DOHH2 (cell line): ENCODE measurements at regions not wholly inside any gene's neighbourhood (a gene's known extent, or its start where the extent isn't known, plus 50 kb on each side); places are given as distances from the start of the nearest gene placed in this dataset.

Source experiments
- H3F3A ChIP-seq: fragments of 200-600 bp; sonication (generic), shearing (Covaris generic); 2 replicates; pipeline ENCODE4 v1.6.0; 2016; ENCODE audit warnings: antibody characterized with exemption, mild to moderate bottlenecking; ENCODE audit not compliant: control insufficient read depth, insufficient read depth
- H3K27ac ChIP-seq: fragments of 200-600 bp; sonication (generic); 2 replicates; pipeline ENCODE4 v1.5.1; 2014; ENCODE audit warnings: low read depth, mild to moderate bottlenecking, low read length, moderate library complexity
- H3K27me3 ChIP-seq: fragments of 200-600 bp; sonication (generic); 2 replicates; pipeline ENCODE4 v1.6.1; 2014; ENCODE audit warnings: mild to moderate bottlenecking, low read length, mixed read lengths; ENCODE audit not compliant: control insufficient read depth
- H3K36me3 ChIP-seq: fragments of 200-600 bp; sonication (generic); 2 replicates; pipeline ENCODE4 v1.6.1; 2014; ENCODE audit warnings: mild to moderate bottlenecking, low read length, moderate library complexity, mixed read lengths; ENCODE audit not compliant: control insufficient read depth
- H3K4me1 ChIP-seq: fragments of 200-600 bp; sonication (generic); 2 replicates; pipeline ENCODE4 v1.6.1; 2014; ENCODE audit warnings: mild to moderate bottlenecking, low read length, mixed read lengths; ENCODE audit not compliant: control insufficient read depth
- H3K4me2 ChIP-seq: fragments of 200-600 bp; sonication (generic); 2 replicates; pipeline ENCODE4 v1.6.0; 2014; ENCODE audit warnings: mild to moderate bottlenecking, low read length, moderate library complexity
- H3K4me3 ChIP-seq: fragments of 200-600 bp; sonication (generic); 2 replicates; pipeline ENCODE4 v1.5.1; 2014; ENCODE audit warnings: mild to moderate bottlenecking, low read length, mixed read lengths
- H3K79me2 ChIP-seq: fragments of 200-600 bp; sonication (generic); 2 replicates; pipeline ENCODE4 v1.6.1; 2014; ENCODE audit warnings: mild to moderate bottlenecking, low read length, mixed read lengths; ENCODE audit not compliant: control insufficient read depth
- H3K9me2 ChIP-seq: fragments of 200-600 bp; sonication (generic); replicated peaks from 2 replicates; pipeline ENCODE4 v1.6.1; 2014; ENCODE audit warnings: mild to moderate bottlenecking, low read length, mixed read lengths; ENCODE audit not compliant: control insufficient read depth
- H3K9me3 ChIP-seq: fragments of 200-600 bp; sonication (generic); 2 replicates; pipeline ENCODE4 v1.6.1; 2014; ENCODE audit warnings: antibody characterized with exemption, low read length, mixed read lengths; ENCODE audit not compliant: control insufficient read depth, insufficient read depth
- H4K20me1 ChIP-seq: fragments of 200-600 bp; sonication (generic); 2 replicates; pipeline ENCODE4 v1.6.0; 2014; ENCODE audit warnings: low read depth, mild to moderate bottlenecking, antibody characterized with exemption, low read length, moderate library complexity; ENCODE audit not compliant: control insufficient read depth, insufficient read depth
- CTCF ChIP-seq: fragments of 200-600 bp; sonication (generic); IDR thresholded peaks from one replicate; pipeline ENCODE4 v1.5.1; 2014; ENCODE audit warnings: antibody characterized with exemption, mild to moderate bottlenecking, low read depth, low read length; ENCODE audit not compliant: poor library complexity, severe bottlenecking
- EZH2phosphoT487 ChIP-seq: fragments of 200-600 bp; sonication (generic); IDR thresholded peaks from 2 replicates; pipeline ENCODE4 v1.6.1; 2017; ENCODE audit warnings: borderline replicate concordance, mild to moderate bottlenecking, antibody characterized with exemption, low read length, moderate library complexity, mixed read lengths

GRCh38 chr18:43692099-43692690 lies 414.9 kb upstream of the SYT4 start:
- Histone ChIP-seq H3K9me2 (no peaks in the 10 kb centered on the region), H3K4me2 (no peak overlapping the region), H3K27me3 (no peaks in the 10 kb centered on the region), H3K9me3 (no peaks in the 10 kb centered on the region), H3K4me1 (no peaks in the 10 kb centered on the region), H3K27ac (no peak overlapping the region), H3K36me3 (no peaks in the 10 kb centered on the region), H3K4me3 (no peak overlapping the region), H3F3A (no peaks in the 10 kb centered on the region), H3K79me2 (no peaks in the 10 kb centered on the region), H4K20me1 (no peaks in the 10 kb centered on the region)
- TF ChIP-seq CTCF: no peak
- no peak for TF ChIP-seq EZH2phosphoT487

- TF ChIP-seq CTCF: no peak
- TF ChIP-seq EZH2phosphoT487: no peak
- Histone ChIP-seq H3K4me2 (no peak overlapping the region), H3K4me1 (no peaks in the 10 kb centered on the region), H3K9me3 (no peaks in the 10 kb centered on the region), H3K36me3 (no peaks in the 10 kb centered on the region), H3K27me3 (no peaks in the 10 kb centered on the region), H3K9me2 (no peaks in the 10 kb centered on the region), H3K79me2 (no peaks in the 10 kb centered on the region), H3F3A (no peaks in the 10 kb centered on the region), H4K20me1 (no peaks in the 10 kb centered on the region), H3K27ac (no peak overlapping the region), H3K4me3 (no peak overlapping the region)
These were observed 425.1 kb upstream of the SYT4 start for GRCh38 chr18:43702399-43702798.

GRCh38 chr18:43703050-43703449 lies 425.8 kb upstream of the SYT4 start:
- TF ChIP-seq EZH2phosphoT487 (no peak), CTCF (no peak)
- Histone ChIP-seq H3K4me1 (no peaks in the 10 kb centered on the region), H3K9me3 (no peaks in the 10 kb centered on the region), H3K27ac (no peak overlapping the region), H3K9me2 (no peaks in the 10 kb centered on the region), H3K4me3 (no peak overlapping the region), H3K27me3 (no peaks in the 10 kb centered on the region), H3F3A (no peaks in the 10 kb centered on the region), H4K20me1 (no peaks in the 10 kb centered on the region), H3K79me2 (no peaks in the 10 kb centered on the region), H3K4me2 (no peak overlapping the region), H3K36me3 (no peaks in the 10 kb centered on the region)
